Fibroblast of lung (primary cell): ENCODE measurements at regions not wholly inside any gene's neighbourhood (a gene's known extent, or its start where the extent isn't known, plus 50 kb on each side); places are given as distances from the start of the nearest gene placed in this dataset.

Experiments used
- DNase-seq, 2 donors: peaks; one replicate each; pipeline versions ENCODE4 v3.0.0 to v3.0.0-alpha.2; 2010; ENCODE audit warnings: low read depth in 2 of 2
- H2AFZ ChIP-seq: 2 replicates; pipeline ENCODE4 v1.5.1; 2012; ENCODE audit warnings: low read length, control low read depth, inconsistent platforms
- H3K27ac ChIP-seq: 2 replicates; pipeline ENCODE4 v1.5.1; 2011; ENCODE audit warnings: low read length, control low read depth; ENCODE audit not compliant: insufficient read depth
- H3K27me3 ChIP-seq: 2 replicates; pipeline ENCODE4 v1.5.1; 2011; ENCODE audit warnings: mild to moderate bottlenecking, low read length; ENCODE audit not compliant: control insufficient read depth, insufficient read depth
- H3K36me3 ChIP-seq: 2 replicates; pipeline ENCODE4 v1.5.1; 2011; ENCODE audit warnings: low read length; ENCODE audit not compliant: control insufficient read depth, insufficient read depth
- H3K4me1 ChIP-seq: 2 replicates; pipeline ENCODE4 v1.5.1; 2011; ENCODE audit warnings: low read length; ENCODE audit not compliant: control insufficient read depth, insufficient read depth; ENCODE audit errors: extremely low read depth
- H3K4me2 ChIP-seq: 2 replicates; pipeline ENCODE4 v1.5.1; 2011; ENCODE audit warnings: low read length, control low read depth; ENCODE audit not compliant: insufficient read depth; ENCODE audit errors: extremely low read depth
- H3K4me3 ChIP-seq, 4 experiments: fragments of 200-600 bp in 1 of 4; sonication (generic) in 1 of 4; replicated peaks in 1 of 4; 2 replicates each; pipeline ENCODE4 v1.5.1; 2011 to 2016; ENCODE audit warnings: low read length in 4 of 4, low read depth in 3 of 4, mild to moderate bottlenecking in 3 of 4, control low read depth in 2 of 4, inconsistent platforms in 1 of 4, mixed read lengths in 1 of 4; ENCODE audit not compliant: insufficient read depth in 1 of 4; ENCODE audit errors: control extremely low read depth in 1 of 4
- H3K79me2 ChIP-seq: 2 replicates; pipeline ENCODE4 v1.5.1; 2012; ENCODE audit warnings: mild to moderate bottlenecking, low read length, inconsistent platforms; ENCODE audit not compliant: control insufficient read depth, insufficient read depth
- H3K9ac ChIP-seq: 2 replicates; pipeline ENCODE4 v1.5.1; 2011; ENCODE audit warnings: mild to moderate bottlenecking, low read length, control low read depth; ENCODE audit not compliant: insufficient read depth
- H3K9me3 ChIP-seq: 2 replicates; pipeline ENCODE4 v1.5.1; 2012; ENCODE audit warnings: low read depth, low read length; ENCODE audit not compliant: control insufficient read depth, insufficient read depth
- H4K20me1 ChIP-seq: 2 replicates; pipeline ENCODE4 v1.5.1; 2011; ENCODE audit warnings: low read length; ENCODE audit not compliant: control insufficient read depth, insufficient read depth; ENCODE audit errors: extremely low read depth
- EZH2 ChIP-seq: IDR thresholded peaks from 2 replicates; pipeline ENCODE4 v1.5.1; 2012; ENCODE audit warnings: low read length, control low read depth, mild to moderate bottlenecking; ENCODE audit errors: missing control alignments
- TF ChIP-seq, protein P1 (sequence below), 2 donors: IDR thresholded peaks in 1 of 2; conservative IDR thresholded peaks in 1 of 2; 1 replicate in 1 of 2; 2 replicates in 1 of 2; pipeline ENCODE4 v1.5.1; 2011 to 2012; ENCODE audit warnings: low read length in 2 of 2, control low read depth in 1 of 2, inconsistent platforms in 1 of 2, low read depth in 1 of 2, mild to moderate bottlenecking in 1 of 2

DNA sequence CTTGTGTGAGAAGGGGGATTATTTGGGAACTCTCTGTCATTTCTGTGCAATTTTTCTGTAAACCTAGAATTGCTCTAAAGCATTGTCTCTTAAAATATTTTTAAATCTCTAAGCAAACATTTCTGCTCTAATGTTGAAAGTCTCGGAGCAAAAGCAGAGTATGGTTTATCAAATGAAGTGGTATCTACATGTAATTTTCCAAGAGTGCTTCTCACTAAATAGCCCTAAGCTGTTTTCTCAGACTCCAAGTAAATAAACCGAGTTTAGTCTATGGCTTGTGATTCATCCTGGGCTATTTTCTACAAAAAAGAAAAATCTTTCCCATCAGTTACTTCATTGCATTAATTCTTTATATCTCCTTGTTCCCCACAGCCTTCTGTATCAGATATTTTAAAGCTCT lies 90.8 kb downstream of the METTL4 start:
- Histone ChIP-seq H3K27me3 (no peaks in the 10 kb centered on the region), H3K9ac (no peak overlapping the region), H3K27ac (no peak overlapping the region), H3K79me2 (no peaks in the 10 kb centered on the region), H3K4me3 (no peak overlapping the region), H3K36me3 (no peaks in the 10 kb centered on the region), H3K4me1 (no peaks in the 10 kb centered on the region), H3K9me3 (no peaks in the 10 kb centered on the region), H4K20me1 (no peaks in the 10 kb centered on the region), H3K4me2 (no peak overlapping the region), H2AFZ (no peak overlapping the region)
- DNase-seq: no peak
- TF ChIP-seq, protein P1, sequence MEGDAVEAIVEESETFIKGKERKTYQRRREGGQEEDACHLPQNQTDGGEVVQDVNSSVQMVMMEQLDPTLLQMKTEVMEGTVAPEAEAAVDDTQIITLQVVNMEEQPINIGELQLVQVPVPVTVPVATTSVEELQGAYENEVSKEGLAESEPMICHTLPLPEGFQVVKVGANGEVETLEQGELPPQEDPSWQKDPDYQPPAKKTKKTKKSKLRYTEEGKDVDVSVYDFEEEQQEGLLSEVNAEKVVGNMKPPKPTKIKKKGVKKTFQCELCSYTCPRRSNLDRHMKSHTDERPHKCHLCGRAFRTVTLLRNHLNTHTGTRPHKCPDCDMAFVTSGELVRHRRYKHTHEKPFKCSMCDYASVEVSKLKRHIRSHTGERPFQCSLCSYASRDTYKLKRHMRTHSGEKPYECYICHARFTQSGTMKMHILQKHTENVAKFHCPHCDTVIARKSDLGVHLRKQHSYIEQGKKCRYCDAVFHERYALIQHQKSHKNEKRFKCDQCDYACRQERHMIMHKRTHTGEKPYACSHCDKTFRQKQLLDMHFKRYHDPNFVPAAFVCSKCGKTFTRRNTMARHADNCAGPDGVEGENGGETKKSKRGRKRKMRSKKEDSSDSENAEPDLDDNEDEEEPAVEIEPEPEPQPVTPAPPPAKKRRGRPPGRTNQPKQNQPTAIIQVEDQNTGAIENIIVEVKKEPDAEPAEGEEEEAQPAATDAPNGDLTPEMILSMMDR (conservative IDR thresholded peaks at IDR 0.05 in 1 of 2, IDR thresholded peaks at IDR 0.05 in 1 of 2; ENCODE audit: low read depth in 1 of 2, low read length in 2 of 2): no peak
- TF ChIP-seq EZH2: no peak

DNA sequence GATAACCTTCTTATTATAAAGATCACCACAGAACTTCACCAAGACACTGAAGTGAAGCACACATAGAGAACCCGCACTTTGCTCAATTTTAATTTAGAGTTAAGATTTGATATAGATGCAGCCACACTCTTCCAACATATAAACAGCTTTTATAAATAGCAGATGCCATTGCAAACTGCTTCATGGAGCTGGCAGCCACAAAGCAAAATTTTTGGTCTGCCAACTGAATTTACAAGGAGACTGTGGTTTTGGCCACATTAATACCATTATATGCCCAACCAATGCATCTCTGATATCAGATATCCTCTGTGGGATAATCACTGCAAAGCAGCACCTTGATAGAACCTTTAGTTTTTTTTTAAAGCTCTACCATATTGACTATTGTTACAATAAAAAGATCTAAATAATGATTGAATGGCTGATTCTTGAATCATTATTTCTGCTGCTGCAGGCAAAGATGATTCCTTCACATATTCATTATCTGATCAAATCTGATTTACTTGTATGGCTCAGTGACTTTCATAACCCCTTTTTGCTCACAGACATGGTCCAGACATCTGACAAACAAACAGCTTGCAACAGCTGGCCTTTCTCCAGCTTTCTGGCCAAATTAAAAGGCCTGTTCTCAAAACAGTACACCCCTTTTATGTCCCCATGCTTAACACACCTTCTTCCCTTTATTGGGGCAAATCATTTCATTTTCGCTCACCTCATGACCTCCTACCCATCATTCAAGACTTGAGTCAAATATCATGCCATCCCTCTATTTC lies 88.4 kb downstream of the METTL4 start:
- Histone ChIP-seq H3K36me3 (no peaks in the 10 kb centered on the region), H3K4me3 (no peak overlapping the region), H3K4me2 (no peak overlapping the region), H3K27me3 (no peaks in the 10 kb centered on the region), H4K20me1 (no peaks in the 10 kb centered on the region), H2AFZ (no peak overlapping the region), H3K27ac (no peak overlapping the region), H3K4me1 (no peaks in the 10 kb centered on the region), H3K9ac (no peak overlapping the region), H3K9me3 (no peaks in the 10 kb centered on the region), H3K79me2 (no peaks in the 10 kb centered on the region)
- no peak for DNase-seq
- TF ChIP-seq, protein P1 (conservative IDR thresholded peaks at IDR 0.05 in 1 of 2, IDR thresholded peaks at IDR 0.05 in 1 of 2; ENCODE audit: low read depth in 1 of 2, low read length in 2 of 2): no peak
- no peak for TF ChIP-seq EZH2

DNA sequence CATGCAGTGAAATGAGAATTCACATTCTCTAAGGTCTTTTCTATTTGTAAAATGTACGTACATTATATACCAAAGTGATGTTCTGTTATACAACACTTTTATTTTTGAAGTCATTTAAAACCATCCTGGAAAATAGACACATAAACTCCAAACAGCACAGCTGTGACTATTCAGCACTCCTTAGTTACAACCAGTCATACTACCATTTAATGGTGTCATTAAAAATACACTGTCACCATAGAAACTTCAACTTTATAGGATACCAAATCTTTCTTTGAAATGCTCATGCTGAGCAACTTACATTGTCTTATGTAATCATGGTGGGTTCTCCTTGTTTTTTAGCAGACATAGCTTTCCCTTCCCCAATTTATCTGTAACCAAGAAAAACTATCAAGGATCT lies 85.3 kb downstream of the METTL4 start:
- Histone ChIP-seq H4K20me1 (no peaks in the 10 kb centered on the region), H3K4me1 (no peaks in the 10 kb centered on the region), H2AFZ (no peak overlapping the region), H3K4me3 (no peak overlapping the region), H3K79me2 (no peaks in the 10 kb centered on the region), H3K4me2 (no peak overlapping the region), H3K36me3 (no peaks in the 10 kb centered on the region), H3K9ac (no peak overlapping the region), H3K27ac (no peak overlapping the region), H3K27me3 (no peaks in the 10 kb centered on the region), H3K9me3 (no peaks in the 10 kb centered on the region)
- DNase-seq: no peak
- no peak for TF ChIP-seq EZH2
- TF ChIP-seq, protein P1 (conservative IDR thresholded peaks at IDR 0.05 in 1 of 2, IDR thresholded peaks at IDR 0.05 in 1 of 2; ENCODE audit: low read depth in 1 of 2, low read length in 2 of 2): no peak
